Cardiac fibroblast (primary cell): ENCODE measurements at regions not wholly inside any gene's neighbourhood (a gene's known extent, or its start where the extent isn't known, plus 50 kb on each side); places are given as distances from the start of the nearest gene placed in this dataset.
A peak's percentile ranks its signal among the peaks of the same experiment; 100 is the strongest.

Experiments
- DNase-seq, 2 donors: peaks; one replicate each; pipeline versions ENCODE4 v3.0.0 to v3.0.0-alpha.2; 2010; ENCODE audit warnings: low read depth in 2 of 2
- H3K4me3 ChIP-seq, 2 donors: replicated peaks in 1 of 2; 1 replicate in 1 of 2; 2 replicates in 1 of 2; pipeline ENCODE4 v1.5.1; 2011; ENCODE audit warnings: low read depth in 2 of 2, low read length in 2 of 2, mild to moderate bottlenecking in 2 of 2, moderate library complexity in 1 of 2
- CTCF ChIP-seq: IDR thresholded peaks from one replicate; pipeline ENCODE4 v1.5.1; 2011; ENCODE audit warnings: low read depth, mild to moderate bottlenecking, low read length, inconsistent platforms

GRCh38 chr12:92464911-92465310 is 237.9 kb upstream of the PLEKHG7 start:
- TF ChIP-seq CTCF: no peak
- DNase-seq: no peak
- no peak overlapping the region for H3K4me3 ChIP-seq

GRCh38 chr12:92463171-92463570 is 239.6 kb upstream of the PLEKHG7 start:
- TF ChIP-seq CTCF: no peak
- H3K4me3 ChIP-seq: no peak overlapping the region

GRCh38 chr12:92462527-92462926 is 240.3 kb upstream of the PLEKHG7 start:
- no peak overlapping the region for H3K4me3 ChIP-seq
- TF ChIP-seq CTCF: no peak
- DNase-seq: no peak

More at GRCh38 chr12:92463171-92463570, 239.6 kb upstream of the PLEKHG7 start:
- no peak for DNase-seq

GRCh38 chr12:92462049-92462448 is 240.7 kb upstream of the PLEKHG7 start:
- TF ChIP-seq CTCF: no peak
- peak in 1 of 2 donors; percentile 32 for DNase-seq

GRCh38 chr12:92459850-92460249 is 242.9 kb upstream of the PLEKHG7 start:
- no peak for TF ChIP-seq CTCF
- H3K4me3 ChIP-seq: no peak overlapping the region
- no peak for DNase-seq

More at GRCh38 chr12:92462049-92462448, 240.7 kb upstream of the PLEKHG7 start:
- no peak overlapping the region for H3K4me3 ChIP-seq

GRCh38 chr12:92458996-92459395 is 243.8 kb upstream of the PLEKHG7 start:
- H3K4me3 ChIP-seq: no peak overlapping the region
- no peak for TF ChIP-seq CTCF
- DNase-seq: no peak

- no peak for DNase-seq
- TF ChIP-seq CTCF: no peak
- no peak overlapping the region for H3K4me3 ChIP-seq
Measured at GRCh38 chr12:92457458-92458180, 245.2 kb upstream of the PLEKHG7 start.
